Mesenteric fat pad (tissue), 1 donor: ENCODE measurements at regions not wholly inside any gene's neighbourhood (a gene's known extent, or its start where the extent isn't known, plus 50 kb on each side); places are given as distances from the start of the nearest gene placed in this dataset.

Source experiments
- DNase-seq: peaks from one replicate; pipeline ENCODE4 v3.0.0-alpha.2; 2020; ENCODE audit warnings: low spot score
- donor health status: DM: yes; HTN: yes; CAD: no.

- no peak for DNase-seq
These were observed 393.1 kb upstream of the NOVA1 start for GRCh38 chr14:26990946-26991345.

DNA sequence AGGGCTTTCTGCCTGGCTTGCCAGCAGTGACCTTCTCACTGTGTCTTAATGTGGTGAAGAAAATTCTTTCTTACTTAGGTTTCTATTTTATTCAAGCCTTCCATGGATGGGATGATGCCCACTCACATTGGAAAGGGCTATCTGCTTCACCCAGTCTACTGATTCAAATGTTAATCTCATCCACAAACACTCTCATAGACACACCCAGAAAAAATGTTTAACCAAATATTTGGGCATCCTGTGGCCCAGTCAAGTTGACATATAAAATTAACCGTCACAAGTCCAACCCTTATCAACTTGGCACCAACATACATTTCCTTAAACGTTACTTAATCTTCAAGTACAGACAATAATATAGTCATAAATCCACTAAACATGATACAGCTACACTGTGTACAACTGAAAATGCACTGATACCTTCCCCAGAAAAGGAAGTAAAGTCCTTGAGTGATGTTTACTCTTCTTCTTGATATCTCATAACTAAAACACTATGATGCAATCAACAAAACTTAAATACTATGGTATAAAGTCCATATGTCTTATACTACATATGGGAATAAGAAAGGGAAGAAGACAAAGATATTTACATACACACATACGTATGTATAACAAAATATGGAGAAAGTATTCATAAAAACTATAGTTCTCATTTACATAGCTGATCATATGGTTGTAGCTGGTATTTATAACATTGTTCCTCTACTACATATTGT is 394.7 kb upstream of the NOVA1 start:
- DNase-seq, result no peak

DNA sequence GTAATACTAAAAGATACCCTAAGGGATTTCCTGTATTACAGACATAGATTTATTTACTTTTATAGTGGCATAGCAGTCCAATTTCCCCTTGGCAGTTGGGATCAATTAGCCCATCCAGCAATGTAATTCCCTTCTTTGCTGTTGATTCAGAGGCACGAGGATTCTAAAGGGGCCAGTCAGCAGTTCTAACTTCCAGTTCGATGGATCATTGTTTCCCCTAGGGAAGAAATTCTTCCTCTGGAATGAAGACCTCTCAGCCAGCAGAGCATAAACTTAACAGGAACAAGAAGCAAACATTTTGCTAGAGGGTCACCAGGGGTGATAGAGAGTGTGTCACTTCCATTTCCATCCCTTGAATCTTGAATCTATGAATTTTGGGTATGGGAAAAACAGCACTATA is 395.7 kb upstream of the NOVA1 start:
- no peak for DNase-seq

GRCh38 chr14:26995301-26995700 is 397.5 kb upstream of the NOVA1 start:
- DNase-seq, result no peak

DNA sequence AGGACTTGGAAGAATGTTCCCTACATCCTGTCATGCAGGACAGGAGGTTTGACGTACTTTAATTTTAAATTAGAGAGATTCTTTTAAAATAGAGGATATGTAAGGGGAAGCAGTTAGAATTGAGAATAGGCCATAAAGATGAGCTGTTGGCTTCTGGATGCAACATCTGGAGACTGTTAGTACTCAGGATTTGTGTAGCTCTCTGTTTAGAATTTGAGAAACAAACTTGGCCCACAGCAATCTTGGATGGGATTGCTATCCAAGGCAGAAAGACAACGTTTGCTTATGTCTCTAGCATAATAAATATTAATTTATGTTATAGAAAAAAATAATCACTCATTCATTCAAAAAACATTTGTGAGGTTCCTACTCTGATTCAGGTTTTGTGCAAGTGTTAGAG is 398.4 kb upstream of the NOVA1 start:
- DNase-seq, result no peak

- no peak for DNase-seq
These were observed 404.3 kb upstream of the NOVA1 start for GRCh38 chr14:27002179-27002578.

DNA sequence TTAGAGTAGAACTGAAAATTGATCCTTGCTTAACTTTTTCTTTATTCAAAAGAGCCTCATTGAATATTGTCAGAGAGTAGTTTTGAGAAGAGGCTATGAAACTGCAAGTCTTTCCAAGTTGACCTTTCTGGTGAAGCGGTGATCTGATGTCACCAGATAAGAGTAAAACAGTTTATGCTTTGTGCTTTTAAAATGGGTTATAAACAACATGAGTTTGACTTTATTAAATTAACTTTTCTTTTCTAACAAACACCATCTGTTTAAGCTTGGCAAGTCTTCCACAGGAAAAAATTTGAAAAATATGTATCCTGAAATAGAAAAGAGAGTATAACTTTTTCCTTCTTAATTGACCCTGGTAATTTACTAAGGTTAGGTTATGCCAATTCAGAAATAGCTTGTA is 408.7 kb upstream of the NOVA1 start:
- DNase-seq, result no peak

DNA sequence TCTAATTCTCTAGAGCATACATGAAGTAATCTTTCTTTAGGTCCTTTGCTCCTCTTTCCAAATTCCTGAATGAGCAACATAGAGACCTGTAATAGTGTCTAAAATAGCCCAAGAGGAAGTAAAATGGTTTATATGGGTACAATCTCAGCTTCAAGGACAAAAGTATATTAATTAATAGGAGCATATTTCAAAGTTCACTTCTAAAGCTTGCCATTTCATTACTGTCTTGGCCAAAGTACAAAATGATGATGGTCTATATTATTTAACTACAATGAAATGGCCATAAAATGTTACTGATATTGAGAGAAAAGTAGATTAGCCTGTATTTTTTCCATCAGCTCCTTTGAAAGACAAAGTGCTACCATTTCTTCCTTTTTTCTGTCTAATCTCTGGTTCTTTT is 410.4 kb upstream of the NOVA1 start:
- no peak for DNase-seq

- no peak for DNase-seq
These were observed 414.8 kb upstream of the NOVA1 start for GRCh38 chr14:27012641-27013040.

DNA sequence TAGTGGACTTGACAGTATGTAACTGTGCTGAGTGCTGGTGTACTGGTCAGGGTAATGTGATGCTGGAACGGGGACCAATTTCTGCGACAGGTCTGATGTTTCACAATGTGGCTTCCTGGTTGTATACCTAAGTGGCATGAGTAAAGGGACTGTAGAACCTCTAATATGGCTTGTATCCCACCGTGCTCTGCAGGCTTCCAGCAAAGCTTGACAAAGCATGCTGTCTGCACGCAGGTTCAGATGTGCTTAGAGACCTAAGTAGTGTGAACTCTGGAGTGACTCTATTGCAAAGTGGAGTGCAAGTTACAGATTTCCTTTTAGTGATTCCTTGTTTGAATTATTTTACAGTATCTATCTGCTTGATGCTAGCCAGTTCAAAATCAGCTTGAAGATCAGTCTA is 415.8 kb upstream of the NOVA1 start:
- DNase-seq, result no peak

DNA sequence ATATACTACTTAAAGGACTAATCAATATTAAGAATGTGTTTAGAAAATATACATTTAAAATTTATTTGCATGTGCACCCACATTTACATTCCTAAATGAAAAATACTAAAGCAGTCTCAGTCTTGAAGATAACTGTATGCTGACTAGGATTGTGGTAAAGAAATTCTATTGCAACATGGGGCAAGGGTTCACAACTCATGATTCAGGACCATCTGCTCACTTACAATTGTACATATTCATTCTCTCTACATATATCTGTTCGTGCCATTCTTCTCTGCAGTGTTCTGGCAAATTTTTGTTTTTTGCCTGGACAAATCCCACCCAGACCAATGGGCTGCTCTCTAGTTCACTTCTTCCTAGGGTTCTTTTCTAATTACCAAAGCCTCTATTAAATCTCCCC is 417.2 kb upstream of the NOVA1 start:
- no peak for DNase-seq

DNA sequence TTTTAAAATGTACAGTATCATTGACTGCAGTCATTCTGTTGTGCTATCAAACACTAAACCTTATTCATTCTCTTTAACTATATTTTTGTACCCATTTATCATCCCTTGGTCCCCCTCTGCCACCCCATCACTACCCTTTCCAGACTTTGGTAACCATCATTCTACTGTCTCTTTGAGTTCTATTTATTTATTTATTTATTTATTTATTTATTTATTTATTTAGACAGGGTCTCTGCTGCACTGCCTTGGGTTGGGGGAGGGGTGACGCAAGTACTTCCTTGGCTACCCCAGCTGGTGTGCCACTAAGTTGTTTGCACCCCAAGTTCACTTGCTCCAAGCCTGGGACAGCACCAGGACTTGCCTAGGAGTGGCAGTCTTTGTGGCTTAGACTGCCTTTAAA is 427.8 kb upstream of the NOVA1 start:
- DNase-seq, result no peak

- no peak for DNase-seq
These were observed 428.3 kb upstream of the NOVA1 start for GRCh38 chr14:27026097-27026496.

DNA sequence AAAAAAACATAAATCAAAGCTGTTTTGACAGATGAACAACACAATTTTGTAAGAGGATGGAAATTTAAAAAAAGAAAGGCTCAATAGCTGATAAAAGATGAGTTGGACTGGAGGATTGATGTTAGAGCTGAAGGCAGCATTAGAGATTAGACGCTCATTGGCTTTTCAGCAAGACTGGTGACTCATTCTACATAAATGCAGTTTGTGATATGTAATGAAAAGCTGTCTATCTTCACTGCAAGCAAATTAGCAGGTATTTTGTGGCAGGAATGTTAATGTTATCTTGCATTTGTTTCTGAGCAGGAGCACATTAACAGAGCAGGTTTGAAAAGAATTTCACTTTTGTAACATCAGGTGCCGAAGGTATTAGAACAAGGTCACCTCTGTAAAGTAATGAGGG is 442.7 kb upstream of the NOVA1 start:
- no peak for DNase-seq

GRCh38 chr14:27049701-27050100 is 451.9 kb upstream of the NOVA1 start:
- no peak for DNase-seq

GRCh38 chr14:27050208-27050607 is 452.4 kb upstream of the NOVA1 start:
- no peak for DNase-seq

DNA sequence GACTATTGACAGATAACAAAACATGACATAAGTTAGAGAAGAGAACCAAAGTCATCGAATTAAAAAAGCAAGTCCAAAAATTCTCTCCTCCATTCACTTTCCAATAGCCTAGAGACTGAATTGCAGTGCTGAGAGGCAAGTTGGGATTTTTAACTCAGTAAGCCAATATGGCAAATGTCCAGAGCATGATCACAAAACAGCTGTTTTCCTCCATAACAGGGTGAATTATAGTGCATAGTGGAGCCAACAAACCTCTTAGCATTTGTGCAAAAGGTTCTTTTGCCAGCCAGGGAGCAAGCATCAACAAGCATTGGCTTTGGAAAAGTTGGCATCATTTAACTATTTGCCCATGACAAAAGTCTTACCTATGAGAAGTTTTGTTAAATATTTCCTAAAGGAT is 458.8 kb upstream of the NOVA1 start:
- no peak for DNase-seq

DNA sequence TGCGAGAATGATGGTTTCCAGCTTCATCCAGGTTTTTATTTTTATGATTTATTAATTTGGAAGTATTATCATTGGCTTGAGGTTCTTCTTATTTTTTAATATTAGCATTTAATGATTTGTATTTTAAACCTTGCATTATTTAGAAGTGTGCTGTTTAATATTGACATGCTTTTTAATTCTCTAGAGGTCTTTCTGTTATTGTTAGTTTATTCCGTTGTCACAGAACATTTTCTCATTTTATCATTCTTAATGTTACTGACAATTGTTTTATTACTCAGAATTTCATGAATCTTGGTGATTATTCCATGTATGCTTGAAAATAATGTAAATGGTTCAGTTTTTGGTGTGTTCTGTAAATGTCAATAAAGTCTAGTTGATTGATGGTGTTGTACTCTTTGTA is 463.5 kb upstream of the NOVA1 start:
- no peak for DNase-seq

GRCh38 chr14:27063959-27064358 is 466.1 kb upstream of the NOVA1 start:
- no peak for DNase-seq

GRCh38 chr14:27065886-27066285 is 468.1 kb upstream of the NOVA1 start:
- DNase-seq, result no peak

DNA sequence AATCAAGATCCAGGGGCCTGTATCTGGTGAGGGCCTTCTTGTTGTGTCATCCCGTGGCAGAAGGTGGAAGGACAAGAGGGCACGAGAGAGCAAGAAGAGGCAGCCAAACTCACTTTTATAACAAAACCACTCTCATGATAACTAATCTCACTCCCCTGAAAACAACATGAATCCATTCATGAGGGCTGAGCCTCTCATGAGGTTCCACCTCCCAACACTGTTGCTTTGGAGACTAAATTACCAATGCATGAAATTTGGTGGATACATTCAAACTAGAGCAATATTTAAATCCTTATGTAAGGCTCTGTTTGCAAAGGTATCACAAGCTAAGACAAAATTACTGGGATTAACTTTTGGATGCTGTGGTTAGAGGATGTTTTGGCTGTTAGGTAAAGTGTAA is 470.1 kb upstream of the NOVA1 start:
- DNase-seq, result no peak

GRCh38 chr14:27072589-27072988 is 474.8 kb upstream of the NOVA1 start:
- no peak for DNase-seq

DNA sequence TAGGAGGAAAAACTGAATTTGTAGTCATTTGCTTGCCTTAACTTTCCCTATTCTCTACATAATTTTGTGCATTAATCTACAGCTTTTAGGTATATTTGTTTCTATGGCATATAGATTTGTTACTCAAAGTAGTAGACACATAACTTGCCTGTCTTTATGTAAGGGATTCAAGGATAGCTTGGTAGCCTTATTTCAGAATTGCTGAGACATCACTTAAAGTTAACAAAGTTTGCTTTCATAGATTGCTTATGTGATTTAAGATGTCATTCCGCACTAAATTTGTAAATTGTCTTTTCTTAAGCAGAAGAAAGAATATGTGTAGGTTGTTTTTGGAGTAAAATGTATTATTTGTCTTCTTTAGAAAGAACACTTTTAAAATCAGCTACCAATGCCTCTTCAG is 477.7 kb upstream of the NOVA1 start:
- no peak for DNase-seq

DNA sequence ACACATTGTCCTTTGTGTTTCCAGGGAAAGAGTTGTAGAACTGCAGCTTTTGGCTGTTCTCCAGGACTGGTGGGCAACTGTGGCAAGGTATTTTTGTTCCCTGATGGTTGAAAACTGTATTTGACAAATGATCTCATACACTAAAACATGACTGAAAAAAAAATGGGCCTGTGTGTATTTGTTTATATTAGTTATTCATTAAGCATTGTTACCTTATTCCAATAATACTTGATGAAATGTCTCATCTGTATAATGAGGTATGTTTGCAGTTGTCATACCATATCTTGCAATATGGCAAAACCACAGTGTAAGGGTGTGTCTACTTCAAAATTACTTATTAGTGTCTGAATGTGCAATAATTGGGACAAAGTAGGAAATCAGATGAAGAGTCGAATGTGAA is 479.4 kb upstream of the NOVA1 start:
- no peak for DNase-seq
